Astrocyte (in vitro differentiated cells and primary cell): ENCODE measurements at regions not wholly inside any gene's neighbourhood (a gene's known extent, or its start where the extent isn't known, plus 50 kb on each side); places are given as distances from the start of the nearest gene placed in this dataset.

Experiments used
- DNase-seq: peaks from one replicate; pipeline ENCODE4 v3.0.0-alpha.2; 2010; ENCODE audit warnings: low read depth
- FAIRE-seq: peaks from 2 replicates; lab custom pipeline; 2011; peaks lifted over from hg19 to GRCh38; lab: Jason Lieb, UNC
- H2AFZ ChIP-seq: 2 replicates; pipeline ENCODE4 v1.6.0; 2012; ENCODE audit warnings: low read depth, low read length, inconsistent platforms
- H3K27ac ChIP-seq: 2 replicates; pipeline ENCODE4 v1.5.1; 2011; ENCODE audit warnings: low read depth, low read length, inconsistent platforms
- H3K27me3 ChIP-seq: 2 replicates; pipeline ENCODE4 v1.6.0; 2011; ENCODE audit warnings: low read length, inconsistent platforms; ENCODE audit not compliant: insufficient read depth
- H3K36me3 ChIP-seq: 2 replicates; pipeline ENCODE4 v1.5.1; 2011; ENCODE audit warnings: low read length, inconsistent platforms; ENCODE audit not compliant: insufficient read depth
- H3K4me1 ChIP-seq: 2 replicates; pipeline ENCODE4 v1.5.1; 2011; ENCODE audit warnings: low read length, inconsistent platforms; ENCODE audit not compliant: insufficient read depth
- H3K4me2 ChIP-seq: 2 replicates; pipeline ENCODE4 v1.6.0; 2012; ENCODE audit warnings: low read length, inconsistent platforms
- H3K4me3 ChIP-seq: 2 replicates; pipeline ENCODE4 v1.5.1; 2011; ENCODE audit warnings: low read depth, mild to moderate bottlenecking, low read length, inconsistent platforms; ENCODE audit not compliant: insufficient read depth
- H3K79me2 ChIP-seq: 2 replicates; pipeline ENCODE4 v1.6.0; 2012; ENCODE audit warnings: mild to moderate bottlenecking, low read length, inconsistent platforms; ENCODE audit not compliant: insufficient read depth
- H3K9ac ChIP-seq: 2 replicates; pipeline ENCODE4 v1.6.0; 2012; ENCODE audit warnings: mild to moderate bottlenecking, low read length, inconsistent platforms
- H3K9me3 ChIP-seq: 2 replicates; pipeline ENCODE4 v1.5.1; 2012; ENCODE audit warnings: low read depth, mild to moderate bottlenecking, low read length, inconsistent platforms; ENCODE audit not compliant: insufficient read depth
- H4K20me1 ChIP-seq: 2 replicates; pipeline ENCODE4 v1.6.0; 2012; ENCODE audit warnings: low read length, inconsistent platforms; ENCODE audit not compliant: insufficient read depth
- H3K27ac Mint-ChIP-seq: one replicate; pipeline ENCODE4 v1.8.0; 2021; ENCODE audit warnings: mild to moderate bottlenecking, mixed read lengths; ENCODE audit not compliant: unreplicated experiment
- H3K27me3 Mint-ChIP-seq: one replicate; pipeline ENCODE4 v1.8.0; 2021; ENCODE audit warnings: low read depth, mixed read lengths; ENCODE audit not compliant: unreplicated experiment
- H3K36me3 Mint-ChIP-seq: one replicate; pipeline ENCODE4 v1.8.0; 2021; ENCODE audit warnings: low read depth, mixed read lengths; ENCODE audit not compliant: unreplicated experiment
- H3K4me1 Mint-ChIP-seq: one replicate; pipeline ENCODE4 v1.8.0; 2021; ENCODE audit warnings: low read depth, mixed read lengths; ENCODE audit not compliant: unreplicated experiment
- H3K4me3 Mint-ChIP-seq: one replicate; pipeline ENCODE4 v1.8.0; 2021; ENCODE audit warnings: mild to moderate bottlenecking, moderate library complexity, mixed read lengths; ENCODE audit not compliant: unreplicated experiment
- H3K9me3 Mint-ChIP-seq: one replicate; pipeline ENCODE4 v1.8.0; 2021; ENCODE audit warnings: mild to moderate bottlenecking, mixed read lengths; ENCODE audit not compliant: unreplicated experiment
- CTCF ChIP-seq: IDR thresholded peaks from 2 replicates; pipeline ENCODE4 v1.5.1; 2011; ENCODE audit warnings: low read depth, mild to moderate bottlenecking, inconsistent platforms, low read length, moderate library complexity; ENCODE audit not compliant: insufficient read depth
- EZH2 ChIP-seq: IDR thresholded peaks from 2 replicates; pipeline ENCODE4 v1.6.1; 2012; ENCODE audit warnings: mild to moderate bottlenecking, low read length, inconsistent platforms; ENCODE audit not compliant: insufficient read depth

- H3K4me1 Mint-ChIP-seq = no peaks in the 10 kb centered on the region
- DNase-seq (no peak), FAIRE-seq (no peak)
- H3K27ac Mint-ChIP-seq = no peak overlapping the region
- H3K9me3 ChIP-seq = no peaks in the 10 kb centered on the region
- H3K79me2 ChIP-seq = no peaks in the 10 kb centered on the region
- TF ChIP-seq EZH2 = no peak
- TF ChIP-seq CTCF = no peak
- H4K20me1 ChIP-seq = no peaks in the 10 kb centered on the region
- peaks cover 3% of the 10 kb centered on the region for H3K27me3 ChIP-seq
- H3K9me3 Mint-ChIP-seq = peaks cover 4% of the 10 kb centered on the region
- H3K4me3 ChIP-seq = no peak overlapping the region
- H3K36me3 ChIP-seq = no peaks in the 10 kb centered on the region
- H3K4me3 Mint-ChIP-seq = no peak overlapping the region
- no peak overlapping the region for H3K9ac ChIP-seq
- H3K27ac ChIP-seq = no peak overlapping the region
- peaks cover 3% of the 10 kb centered on the region for H3K27me3 Mint-ChIP-seq
- H3K4me1 ChIP-seq = no peaks in the 10 kb centered on the region
- H3K36me3 Mint-ChIP-seq = no peaks in the 10 kb centered on the region
- H2AFZ ChIP-seq = no peak overlapping the region
- no peak overlapping the region for H3K4me2 ChIP-seq
These were observed 114.7 kb upstream of the GMDS start for GRCh38 chr6:2360126-2360525.

GRCh38 chr6:2355150-2355549 is 109.7 kb upstream of the GMDS start:
- no peak for FAIRE-seq

GRCh38 chr6:2354138-2354491 is 108.7 kb upstream of the GMDS start:
- H3K79me2 ChIP-seq = no peaks in the 10 kb centered on the region
- FAIRE-seq = no peak
- peaks cover 1% of the 10 kb centered on the region for H3K9me3 Mint-ChIP-seq

More at GRCh38 chr6:2355150-2355549, 109.7 kb upstream of the GMDS start:
- peak; percentile 25 for DNase-seq
- no peaks in the 10 kb centered on the region for H3K36me3 Mint-ChIP-seq
- H3K4me2 ChIP-seq = no peak overlapping the region
- H3K27me3 ChIP-seq = no peaks in the 10 kb centered on the region
- no peak overlapping the region for H3K27ac Mint-ChIP-seq
- no peak overlapping the region for H3K4me3 ChIP-seq
- H2AFZ ChIP-seq = no peak overlapping the region
- H3K4me1 ChIP-seq = peaks cover 7% of the 10 kb centered on the region
- no peaks in the 10 kb centered on the region for H3K79me2 ChIP-seq
- no peak overlapping the region for H3K9ac ChIP-seq
- TF ChIP-seq EZH2 (no peak), CTCF (no peak)
- H3K27me3 Mint-ChIP-seq = no peaks in the 10 kb centered on the region
- H3K9me3 ChIP-seq = no peaks in the 10 kb centered on the region
- H3K27ac ChIP-seq = no peak overlapping the region
- no peaks in the 10 kb centered on the region for H4K20me1 ChIP-seq
- no peak overlapping the region for H3K4me3 Mint-ChIP-seq
- H3K9me3 Mint-ChIP-seq = no peaks in the 10 kb centered on the region
- H3K4me1 Mint-ChIP-seq = peaks cover 5% of the 10 kb centered on the region
- no peaks in the 10 kb centered on the region for H3K36me3 ChIP-seq

More at GRCh38 chr6:2354138-2354491, 108.7 kb upstream of the GMDS start:
- Mint-ChIP-seq H3K27ac (no peak overlapping the region), H3K27me3 (no peaks in the 10 kb centered on the region), H3K36me3 (no peaks in the 10 kb centered on the region), H3K4me3 (no peak overlapping the region), H3K4me1 (peaks cover 5% of the 10 kb centered on the region)
- Histone ChIP-seq H3K9ac (no peak overlapping the region), H3K36me3 (no peaks in the 10 kb centered on the region), H3K4me2 (no peak overlapping the region), H4K20me1 (no peaks in the 10 kb centered on the region), H2AFZ (no peak overlapping the region), H3K4me3 (no peak overlapping the region), H3K27me3 (no peaks in the 10 kb centered on the region), H3K27ac (no peak overlapping the region), H3K9me3 (no peaks in the 10 kb centered on the region), H3K4me1 (peaks cover 7% of the 10 kb centered on the region)
- DNase-seq = no peak
- no peak for TF ChIP-seq EZH2
- no peak for TF ChIP-seq CTCF
